SK-N-SH (cell line): ENCODE measurements at regions not wholly inside any gene's neighbourhood (a gene's known extent, or its start where the extent isn't known, plus 50 kb on each side); places are given as distances from the start of the nearest gene placed in this dataset.

Experiments used
- CTCF ChIA-PET: fragments of 300-600, 350-600 bp; formaldehyde crosslinking; extraction: SDS; loops from one replicate; lab custom pipeline; 2021; lab: Yijun Ruan, JAX
- POLR2A ChIA-PET: fragments of 350-600 bp; sonication (Branson Sonifier 250); formaldehyde crosslinking; extraction: SDS; loops from one replicate; lab custom pipeline; 2020; ENCODE audit warnings: antibody characterized with exemption, inconsistent platforms; lab: Yijun Ruan, JAX
- DNase-seq: peaks from one replicate; pipeline ENCODE4 v3.0.0; 2012
- H2AFZ ChIP-seq: fragments of 200-600 bp; sonication (generic); 2 replicates; pipeline ENCODE4 v1.8.1; 2016; ENCODE audit warnings: antibody characterized with exemption, mild to moderate bottlenecking, low read depth
- H3F3A ChIP-seq: fragments of 200-600 bp; sonication (generic); replicated peaks from 2 replicates; pipeline ENCODE3; 2016; ENCODE audit warnings: antibody characterized with exemption, mild to moderate bottlenecking; ENCODE audit not compliant: insufficient read depth
- H3K27ac ChIP-seq, 2 experiments: fragments of 200-500 bp in 1 of 2; fragments of 200-600 bp in 1 of 2; sonication (Bioruptor generic) in 1 of 2; sonication (generic), shearing (Covaris generic) in 1 of 2; 2 replicates each; pipeline versions ENCODE4 v1.5.1 to v1.6.1; 2014 to 2016; ENCODE audit warnings: low read depth in 2 of 2, inconsistent platforms in 1 of 2, low read length in 1 of 2, mild to moderate bottlenecking in 1 of 2, mixed read lengths in 1 of 2
- H3K27me3 ChIP-seq: fragments of 200-600 bp; sonication (generic), shearing (Covaris generic); 2 replicates; pipeline ENCODE4 v1.6.1; 2016; ENCODE audit warnings: mixed run types; ENCODE audit not compliant: insufficient read depth
- H3K36me3 ChIP-seq, 2 experiments: fragments of 200-500 bp in 1 of 2; fragments of 200-600 bp in 1 of 2; sonication (Bioruptor generic) in 1 of 2; sonication (generic) in 1 of 2; replicated peaks in 1 of 2; 2 replicates each; pipeline versions ENCODE3 to v1.5.1; 2014 to 2016; ENCODE audit warnings: low read length in 1 of 2, mild to moderate bottlenecking in 1 of 2; ENCODE audit not compliant: insufficient read depth in 2 of 2, control insufficient read depth in 1 of 2
- H3K4me1 ChIP-seq, 2 experiments: fragments of 200-500 bp in 1 of 2; fragments of 200-600 bp in 1 of 2; sonication (Bioruptor generic) in 1 of 2; sonication (generic), shearing (Covaris generic) in 1 of 2; 2 replicates each; pipeline versions ENCODE4 v1.5.1 to v1.6.1; 2014 to 2016; ENCODE audit warnings: low read depth in 1 of 2, low read length in 1 of 2, mixed run types in 1 of 2; ENCODE audit not compliant: insufficient read depth in 2 of 2, control insufficient read depth in 1 of 2
- H3K4me2 ChIP-seq: fragments of 200-600 bp; sonication (generic), shearing (Covaris generic); 2 replicates; pipeline ENCODE4 v1.6.1; 2017; ENCODE audit warnings: mixed run types
- H3K4me3 ChIP-seq, 2 experiments: fragments of 200-500 bp in 1 of 2; fragments of 200-600 bp in 1 of 2; sonication (Bioruptor generic) in 1 of 2; sonication (generic), shearing (Covaris generic) in 1 of 2; 2 replicates each; pipeline versions ENCODE4 v1.5.1 to v1.8.1; 2014 to 2016; ENCODE audit warnings: low read depth in 2 of 2, inconsistent platforms in 1 of 2, low read length in 1 of 2, mild to moderate bottlenecking in 1 of 2, mixed read lengths in 1 of 2, moderate library complexity in 1 of 2
- H3K79me2 ChIP-seq: fragments of 200-600 bp; sonication (generic); 2 replicates; pipeline ENCODE4 v1.8.1; 2017; ENCODE audit warnings: mild to moderate bottlenecking; ENCODE audit not compliant: insufficient read depth
- H3K9ac ChIP-seq: fragments of 200-600 bp; sonication (generic); 2 replicates; pipeline ENCODE4 v1.6.1; 2017; ENCODE audit warnings: mixed run types
- H3K9me2 ChIP-seq: fragments of 200-600 bp; sonication (generic); 2 replicates; pipeline ENCODE4 v1.6.1; 2017; ENCODE audit warnings: mixed run types
- H3K9me3 ChIP-seq: fragments of 200-600 bp; sonication (generic); 2 replicates; pipeline ENCODE4 v1.6.1; 2017; ENCODE audit warnings: mixed run types, mild to moderate bottlenecking, moderate library complexity
- H4K20me1 ChIP-seq: fragments of 200-600 bp; sonication (generic); 2 replicates; pipeline ENCODE4 v1.6.1; 2017; ENCODE audit warnings: mild to moderate bottlenecking, mixed run types; ENCODE audit not compliant: insufficient read depth
- CHD2 ChIP-seq: fragments of 150-350 bp; IDR thresholded peaks from 2 replicates; pipeline ENCODE4 v1.6.1; 2018; ENCODE audit warnings: low read length; ENCODE audit not compliant: partially characterized antibody
- CTCF ChIP-seq: fragments of 200-600 bp; sonication (generic); IDR thresholded peaks from 2 replicates; pipeline ENCODE4 v1.6.1; 2017; ENCODE audit warnings: antibody characterized with exemption, mild to moderate bottlenecking, moderate library complexity
- EP300 ChIP-seq, 2 experiments: IDR thresholded peaks; 2 replicates each; pipeline versions ENCODE4 v1.4.0 to v1.6.1; 2012; ENCODE audit warnings: borderline replicate concordance in 1 of 2, low read depth in 1 of 2, low read length in 1 of 2
- GATA2 ChIP-seq: sonication (generic); formaldehyde crosslinking; IDR thresholded peaks from 2 replicates; pipeline ENCODE4 v1.5.0; 2020; ENCODE audit warnings: mild to moderate bottlenecking, missing genetic modification reagents
- MAX ChIP-seq: IDR thresholded peaks from 2 replicates; pipeline ENCODE4 v1.4.0; 2012; ENCODE audit warnings: low read depth
- MEF2A ChIP-seq: IDR thresholded peaks from 2 replicates; pipeline ENCODE4 v1.4.0; 2012; ENCODE audit warnings: low read depth, borderline replicate concordance
- NRF1 ChIP-seq: IDR thresholded peaks from 2 replicates; pipeline ENCODE4 v1.6.1; 2012; ENCODE audit warnings: low read depth, mild to moderate bottlenecking, low read length
- RAD21 ChIP-seq: IDR thresholded peaks from 2 replicates; pipeline ENCODE4 v1.6.1; 2012; ENCODE audit warnings: mild to moderate bottlenecking, low read length
- RCOR1 ChIP-seq: fragments of 150-350 bp; IDR thresholded peaks from 2 replicates; pipeline ENCODE4 v1.6.1; 2017; ENCODE audit warnings: antibody characterized with exemption, low read length
- SIN3A ChIP-seq: IDR thresholded peaks from 2 replicates; pipeline ENCODE4 v1.6.1; 2012; ENCODE audit warnings: low read depth, mild to moderate bottlenecking, low read length, moderate library complexity, borderline replicate concordance
- TAF1 ChIP-seq: IDR thresholded peaks from 2 replicates; pipeline ENCODE4 v1.6.1; 2012; ENCODE audit warnings: low read depth, mild to moderate bottlenecking, low read length, moderate library complexity, borderline replicate concordance
- TCF12 ChIP-seq: IDR thresholded peaks from 2 replicates; pipeline ENCODE4 v1.4.0; 2012
- WGBS: methylation state at CpG from one replicate; pipeline ENCODE4 v1.1.6; 2017; ENCODE audit warnings: low lambda C conversion rate; 5-methylcytosine and 5-hydroxymethylcytosine counted together
- TF ChIP-seq, protein P1 (sequence below): IDR thresholded peaks from 2 replicates; pipeline ENCODE4 v1.4.0; 2012; ENCODE audit warnings: low read depth, borderline replicate concordance

GRCh38 chr7:156545979-156546378 is 94.6 kb upstream of the RNF32 start (continued):
- TF ChIP-seq CTCF: no peak
- TF ChIP-seq, all 33 proteins: peak for 0

DNA sequence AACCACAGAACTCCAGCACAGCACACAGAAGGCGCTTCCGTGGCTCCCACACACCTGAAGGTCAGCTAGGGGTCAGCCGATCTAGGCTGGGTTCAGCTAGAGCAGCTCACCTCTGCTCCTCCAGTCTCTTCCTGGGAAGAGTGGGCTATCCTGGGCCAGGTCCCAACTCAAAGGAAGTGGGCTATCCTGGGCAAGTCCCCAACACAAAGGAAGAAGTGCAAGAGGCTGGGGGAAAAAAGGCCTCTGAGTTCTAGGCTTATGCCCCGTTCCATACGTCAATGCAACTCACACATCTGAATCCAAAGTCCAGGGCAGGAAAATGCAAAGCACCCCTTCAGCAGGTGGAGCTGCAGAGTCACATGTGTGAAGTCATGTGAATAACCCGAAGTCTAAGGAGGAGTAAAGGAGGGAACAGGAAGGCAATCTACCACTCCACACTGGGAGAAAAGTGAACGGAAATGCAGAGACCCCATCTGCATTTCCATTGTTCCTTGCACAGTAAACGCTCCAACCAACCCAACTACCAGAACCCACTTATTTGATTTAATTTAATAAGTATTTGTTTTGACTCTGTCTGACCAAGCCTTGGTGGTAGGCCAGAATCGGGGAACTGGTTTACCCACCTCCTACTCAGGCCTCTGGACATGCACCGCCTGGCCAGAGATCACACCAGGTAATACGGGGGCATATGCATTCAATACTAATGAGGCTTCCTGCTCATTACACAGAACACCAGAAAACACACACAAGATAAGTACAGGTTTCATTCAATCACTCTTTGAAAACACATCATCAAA is 95.5 kb upstream of the RNF32 start:
- Histone ChIP-seq H3K36me3 (no peaks in the 10 kb centered on the region), H3K79me2 (no peaks in the 10 kb centered on the region), H2AFZ (no peak overlapping the region), H3K4me1 (no peaks in the 10 kb centered on the region), H3K4me3 (no peak overlapping the region), H3K27me3 (no peaks in the 10 kb centered on the region), H3K4me2 (no peak overlapping the region), H4K20me1 (no peaks in the 10 kb centered on the region), H3K27ac (no peak overlapping the region), H3K9me3 (no peaks in the 10 kb centered on the region), H3K9me2 (no peaks in the 10 kb centered on the region), H3F3A (no peaks in the 10 kb centered on the region), H3K9ac (no peak overlapping the region)
- ChIA-PET CTCF (no interaction called here), POLR2A (no interaction called here)
- no peak for DNase-seq
- WGBS: 59% methylated on average over 11 of the region's 11 CpGs
- TF ChIP-seq TCF12: no peak
- TF ChIP-seq NRF1: no peak
- no peak for TF ChIP-seq RCOR1
- no peak for TF ChIP-seq GATA2 (CRISPR knock-in tag)
- no peak for TF ChIP-seq MAX
- no peak for TF ChIP-seq MEF2A
- no peak for TF ChIP-seq EP300 (IDR thresholded peaks at IDR 0.05; ENCODE audit: borderline replicate concordance in 1 of 2, low read depth in 1 of 2, low read length in 1 of 2)
- no peak for TF ChIP-seq CHD2

- ChIA-PET POLR2A (no interaction called here), CTCF (no interaction called here)
- no peak for DNase-seq
- Histone ChIP-seq H3K4me2 (no peak overlapping the region), H3K9ac (no peak overlapping the region), H3K9me3 (no peaks in the 10 kb centered on the region), H3K27ac (no peak overlapping the region), H3K9me2 (no peaks in the 10 kb centered on the region), H3K27me3 (no peaks in the 10 kb centered on the region), H3K36me3 (no peaks in the 10 kb centered on the region), H3F3A (no peaks in the 10 kb centered on the region), H2AFZ (no peak overlapping the region), H4K20me1 (no peaks in the 10 kb centered on the region), H3K4me1 (no peaks in the 10 kb centered on the region), H3K4me3 (no peak overlapping the region), H3K79me2 (no peaks in the 10 kb centered on the region)
- 65% methylated on average over 33 of the region's 33 CpGs for WGBS
- TF ChIP-seq SIN3A (no peak), TAF1 (no peak), RAD21 (no peak), MEF2A (no peak), GATA2 (CRISPR knock-in tag) (no peak), CTCF (no peak), RCOR1 (no peak)
- TF ChIP-seq, protein P1, sequence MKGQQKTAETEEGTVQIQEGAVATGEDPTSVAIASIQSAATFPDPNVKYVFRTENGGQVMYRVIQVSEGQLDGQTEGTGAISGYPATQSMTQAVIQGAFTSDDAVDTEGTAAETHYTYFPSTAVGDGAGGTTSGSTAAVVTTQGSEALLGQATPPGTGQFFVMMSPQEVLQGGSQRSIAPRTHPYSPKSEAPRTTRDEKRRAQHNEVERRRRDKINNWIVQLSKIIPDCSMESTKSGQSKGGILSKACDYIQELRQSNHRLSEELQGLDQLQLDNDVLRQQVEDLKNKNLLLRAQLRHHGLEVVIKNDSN: no peak
These were observed 96.6 kb upstream of the RNF32 start for GRCh38 chr7:156543699-156544598.
